OCI-LY3 (cell line): ENCODE measurements at regions not wholly inside any gene's neighbourhood (a gene's known extent, or its start where the extent isn't known, plus 50 kb on each side); places are given as distances from the start of the nearest gene placed in this dataset.

Experiments used
- H2AFZ ChIP-seq: fragments of 200-600, 300-600 bp; shearing (Covaris generic); 2 replicates; pipeline ENCODE4 v1.6.0; 2014; ENCODE audit warnings: antibody characterized with exemption, low read depth, low read length
- H3K27ac ChIP-seq: fragments of 200-600, 300-600 bp; sonication (generic); 2 replicates; pipeline ENCODE4 v1.5.1; 2014; ENCODE audit warnings: mild to moderate bottlenecking, low read length, moderate library complexity, mixed read lengths
- H3K27me3 ChIP-seq: fragments of 200-600, 300-600 bp; sonication (generic); 2 replicates; pipeline ENCODE4 v1.6.1; 2014; ENCODE audit warnings: low read depth, low read length, mixed read lengths
- H3K36me3 ChIP-seq: fragments of 200-600, 300-600 bp; sonication (generic); replicated peaks from 2 replicates; pipeline ENCODE3; 2014; ENCODE audit warnings: low read depth, low read length, mixed read lengths
- H3K4me1 ChIP-seq: fragments of 300-600, 200-600 bp; sonication (generic); 2 replicates; pipeline ENCODE4 v1.6.1; 2014; ENCODE audit warnings: low read length, mixed read lengths
- H3K4me2 ChIP-seq: fragments of 200-600, 300-600 bp; sonication (generic); 2 replicates; pipeline ENCODE4 v1.6.1; 2014; ENCODE audit warnings: low read length, mixed read lengths
- H3K4me3 ChIP-seq: fragments of 300-600, 200-600 bp; sonication (generic); 2 replicates; pipeline ENCODE4 v1.5.1; 2014; ENCODE audit warnings: antibody characterized with exemption, mild to moderate bottlenecking, low read length, moderate library complexity
- H3K79me2 ChIP-seq: fragments of 300-600, 200-600 bp; shearing (Covaris generic); 2 replicates; pipeline ENCODE4 v1.6.1; 2014; ENCODE audit warnings: mild to moderate bottlenecking, low read length, mixed read lengths
- H3K9ac ChIP-seq: fragments of 300-600, 200-600 bp; shearing (Covaris generic); 2 replicates; pipeline ENCODE4 v1.6.0; 2014; ENCODE audit warnings: mild to moderate bottlenecking, low read length, moderate library complexity
- H3K9me3 ChIP-seq: fragments of 200-600, 300-600 bp; shearing (Covaris generic); 2 replicates; pipeline ENCODE4 v1.6.1; 2014; ENCODE audit warnings: low read length, mixed read lengths; ENCODE audit not compliant: insufficient read depth
- H4K20me1 ChIP-seq: fragments of 200-600, 300-600 bp; sonication (generic); 2 replicates; pipeline ENCODE4 v1.6.1; 2016; ENCODE audit warnings: low read length, mixed read lengths; ENCODE audit not compliant: insufficient read depth
- CTCF ChIP-seq: fragments of 200-600, 300-600 bp; sonication (generic); IDR thresholded peaks from 2 replicates; pipeline ENCODE4 v1.5.1; 2014; ENCODE audit warnings: antibody characterized with exemption, low read length, low read depth
- EZH2phosphoT487 ChIP-seq: fragments of 200-600 bp; shearing (Covaris generic); IDR thresholded peaks from 2 replicates; pipeline ENCODE4 v1.6.1; 2018; ENCODE audit warnings: antibody characterized with exemption, mixed run types, low read depth

GRCh38 chr22:33991620-33992019, 71.3 kb upstream of the LARGE1 start:
- no peak for TF ChIP-seq EZH2phosphoT487
- no peak for TF ChIP-seq CTCF
- Histone ChIP-seq H3K9ac (peak overlapping the region; percentile 26), H3K36me3 (no peaks in the 10 kb centered on the region), H3K4me2 (peak overlapping the region; percentile 77), H2AFZ (peak overlapping the region; percentile 87), H3K4me1 (peaks cover 31% of the 10 kb centered on the region), H3K4me3 (peak overlapping the region; percentile 47), H4K20me1 (no peaks in the 10 kb centered on the region), H3K79me2 (no peaks in the 10 kb centered on the region), H3K27me3 (no peaks in the 10 kb centered on the region), H3K9me3 (no peaks in the 10 kb centered on the region; the same call in 1 of the 2 replicates), H3K27ac (peak overlapping the region; percentile 14)

- H3K4me3 ChIP-seq: no peak overlapping the region
- H3K79me2 ChIP-seq: no peaks in the 10 kb centered on the region
- no peak overlapping the region for H3K27ac ChIP-seq
- H3K9me3 ChIP-seq: peaks cover 28% of the 10 kb centered on the region
- no peaks in the 10 kb centered on the region for H4K20me1 ChIP-seq
- 0 out of 2 replicates have a peak, but pooled peaks cover 5% of the 10 kb centered on the region for H3K27me3 ChIP-seq
- H3K4me1 ChIP-seq: peaks cover 6% of the 10 kb centered on the region
- H2AFZ ChIP-seq: no peak overlapping the region
- H3K36me3 ChIP-seq: no peaks in the 10 kb centered on the region
- no peak overlapping the region for H3K9ac ChIP-seq
- TF ChIP-seq EZH2phosphoT487 (no peak), CTCF (no peak)
- no peak overlapping the region for H3K4me2 ChIP-seq
These were observed 76.5 kb upstream of the LARGE1 start for GRCh38 chr22:33996824-33997223.

GRCh38 chr22:34000879-34001526, 80.7 kb upstream of the LARGE1 start:
- Histone ChIP-seq H3K9ac (no peak overlapping the region), H3K9me3 (peaks cover 31% of the 10 kb centered on the region), H2AFZ (no peak overlapping the region), H3K27me3 (0 out of 2 replicates have a peak, but pooled peaks cover 8% of the 10 kb centered on the region), H3K4me2 (no peak overlapping the region), H3K79me2 (no peaks in the 10 kb centered on the region), H3K27ac (no peak overlapping the region), H3K36me3 (no peaks in the 10 kb centered on the region), H3K4me1 (no peaks in the 10 kb centered on the region), H4K20me1 (no peaks in the 10 kb centered on the region), H3K4me3 (no peak overlapping the region)
- TF ChIP-seq CTCF (no peak), EZH2phosphoT487 (no peak)

GRCh38 chr22:34001701-34002466, 81.6 kb upstream of the LARGE1 start:
- Histone ChIP-seq H3K9ac (no peak overlapping the region), H3K4me1 (no peaks in the 10 kb centered on the region), H3K27me3 (0 out of 2 replicates have a peak, but pooled peaks cover 8% of the 10 kb centered on the region), H2AFZ (no peak overlapping the region), H3K4me3 (no peak overlapping the region), H3K9me3 (peaks cover 31% of the 10 kb centered on the region), H3K4me2 (no peak overlapping the region), H3K79me2 (no peaks in the 10 kb centered on the region), H4K20me1 (no peaks in the 10 kb centered on the region), H3K36me3 (no peaks in the 10 kb centered on the region), H3K27ac (no peak overlapping the region)
- TF ChIP-seq EZH2phosphoT487 (no peak), CTCF (no peak)
